Common myeloid progenitor, CD34-positive (primary cell): ENCODE measurements at regions not wholly inside any gene's neighbourhood (a gene's known extent, or its start where the extent isn't known, plus 50 kb on each side); places are given as distances from the start of the nearest gene placed in this dataset.
"Not testable (repeated sequence)": the region's sequence is repeated elsewhere in the genome, so short reads cannot be mapped to it uniquely, and the experiment has no call there.

Experiments
- CTCF ChIA-PET: fragments of 350-600 bp; sonication (Branson Sonifier 250); formaldehyde crosslinking; loops from one replicate; lab custom pipeline; 2021; ENCODE audit warnings: antibody characterized with exemption; lab: Charles Lee
- POLR2A ChIA-PET: fragments of 350-600 bp; sonication (Branson Sonifier 250); formaldehyde crosslinking; loops from one replicate; lab custom pipeline; 2021; ENCODE audit warnings: antibody characterized with exemption; lab: Charles Lee
- DNase-seq, 3 donors: peaks; one replicate each; pipeline versions ENCODE4 v3.0.0 to v3.0.0-alpha.2; 2013
- H3K27ac ChIP-seq, 2 experiments: 1 replicate in 1 of 2; 2 replicates in 1 of 2; pipeline ENCODE4 v1.7.0; 2013; ENCODE audit warnings: inconsistent platforms in 2 of 2, low read length in 2 of 2, mild to moderate bottlenecking in 2 of 2, low read depth in 1 of 2, moderate library complexity in 1 of 2; ENCODE audit not compliant: severe bottlenecking in 2 of 2, insufficient read depth in 1 of 2, poor library complexity in 1 of 2
- H3K27me3 ChIP-seq, 5 experiments: replicated peaks in 2 of 5; 1 replicate in 3 of 5; 2 replicates in 2 of 5; pipeline versions ENCODE4 v1.6.1 to v1.7.0; 2013; ENCODE audit warnings: low read length in 4 of 5, mild to moderate bottlenecking in 2 of 5, moderate library complexity in 2 of 5, inconsistent platforms in 1 of 5; ENCODE audit not compliant: insufficient read depth in 5 of 5, control insufficient read depth in 4 of 5
- H3K36me3 ChIP-seq, 4 experiments: 1 replicate in 2 of 4; 2 replicates in 2 of 4; pipeline versions ENCODE4 v1.6.1 to v1.7.0; 2013; ENCODE audit warnings: low read length in 3 of 4, control low read depth in 1 of 4, mild to moderate bottlenecking in 1 of 4; ENCODE audit not compliant: control insufficient read depth in 4 of 4, insufficient read depth in 4 of 4
- H3K4me1 ChIP-seq, 4 experiments: 1 replicate in 3 of 4; 2 replicates in 1 of 4; pipeline versions ENCODE4 v1.6.1 to v1.7.1; 2013; ENCODE audit warnings: low read length in 3 of 4, mild to moderate bottlenecking in 3 of 4, control low read depth in 1 of 4, inconsistent platforms in 1 of 4, moderate library complexity in 1 of 4; ENCODE audit not compliant: control insufficient read depth in 4 of 4, insufficient read depth in 4 of 4; ENCODE audit errors: control extremely low read depth in 1 of 4
- H3K4me3 ChIP-seq, 7 experiments: 1 replicate in 4 of 7; 2 replicates in 3 of 7; pipeline versions ENCODE4 v1.5.1 to v1.7.0; 2013; ENCODE audit warnings: mild to moderate bottlenecking in 7 of 7, low read length in 6 of 7, moderate library complexity in 6 of 7, inconsistent platforms in 2 of 7, low read depth in 2 of 7, control low read depth in 1 of 7; ENCODE audit not compliant: insufficient read depth in 4 of 7, control insufficient read depth in 1 of 7; ENCODE audit errors: extremely low read depth in 1 of 7
- H3K9me3 ChIP-seq, 5 experiments: 1 replicate in 4 of 5; 2 replicates in 1 of 5; pipeline versions ENCODE4 v1.6.1 to v1.7.1; 2013; ENCODE audit warnings: low read length in 4 of 5, mild to moderate bottlenecking in 2 of 5, inconsistent platforms in 1 of 5, low read depth in 1 of 5, moderate library complexity in 1 of 5; ENCODE audit not compliant: control insufficient read depth in 4 of 5, insufficient read depth in 2 of 5; ENCODE audit errors: control extremely low read depth in 1 of 5
- WGBS: methylation state at CpG from one replicate; pipeline ENCODE4 v1.1.5; 2013; ENCODE audit not compliant: insufficient coverage; 5-methylcytosine and 5-hydroxymethylcytosine counted together

DNA sequence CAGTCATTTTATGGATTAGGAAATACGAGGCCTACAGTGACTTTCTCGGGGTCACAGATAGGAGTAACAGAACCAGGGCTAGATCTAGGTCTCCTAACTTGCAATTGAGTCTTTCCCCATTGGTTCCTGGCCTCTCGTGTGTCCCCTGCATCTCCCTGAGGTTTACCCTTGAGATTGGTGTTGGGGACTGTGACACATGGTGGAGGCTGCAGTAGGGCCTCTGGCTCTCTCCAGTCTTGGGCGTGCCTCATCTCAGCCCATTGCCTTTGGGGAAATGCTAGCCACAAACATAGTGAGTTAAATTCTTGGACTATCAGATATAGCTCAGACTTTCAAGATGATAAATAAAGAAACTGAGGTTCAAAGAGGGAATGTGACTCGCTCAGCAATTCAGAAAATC is 212.1 kb downstream of the KCNRG start:
- Histone ChIP-seq H3K27me3 (no peaks in the 10 kb centered on the region), H3K4me3 (no peak overlapping the region), H3K27ac (no peak overlapping the region), H3K9me3 (peaks cover 0 to 1% (median 0%) of the 10 kb centered on the region in 5 experiments), H3K4me1 (peaks cover 0 to 16% (median 5%) of the 10 kb centered on the region in 4 experiments), H3K36me3 (no peaks in the 10 kb centered on the region)
- ChIA-PET POLR2A (no interaction called here), CTCF (no interaction called here)
- no peak for DNase-seq
- 100% methylated on average over 3 of the region's 5 CpGs for WGBS

DNA sequence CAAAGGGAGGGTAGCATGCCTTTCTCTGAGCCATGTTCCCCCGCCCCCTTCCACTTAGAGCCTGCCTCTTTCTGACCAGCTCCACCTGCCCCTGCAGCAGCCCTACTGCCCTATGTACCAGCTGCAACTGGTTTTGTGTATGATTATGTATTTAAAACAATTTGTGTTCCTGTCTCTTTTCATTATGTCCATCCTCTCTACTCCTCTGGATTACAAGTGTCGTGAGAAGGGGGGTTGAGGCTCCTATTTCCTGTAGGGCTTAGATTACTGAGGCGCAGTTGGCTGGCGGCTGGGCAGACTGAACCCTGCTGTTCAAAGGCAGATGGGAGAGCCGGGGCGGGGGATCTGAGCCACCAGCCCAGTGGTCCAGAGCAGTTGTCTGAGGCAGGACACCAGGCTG is 213.3 kb downstream of the KCNRG start:
- no peaks in the 10 kb centered on the region for H3K36me3 ChIP-seq
- peaks cover 0 to 3% (median 0%) of the 10 kb centered on the region in 5 experiments for H3K9me3 ChIP-seq
- H3K27ac ChIP-seq = no peak overlapping the region
- DNase-seq = no peak
- H3K27me3 ChIP-seq = no peaks in the 10 kb centered on the region
- POLR2A ChIA-PET = no interaction called here
- 100% methylated on average over 3 of the region's 6 CpGs for WGBS
- CTCF ChIA-PET = no interaction called here
- H3K4me1 ChIP-seq = peaks cover 0 to 16% (median 5%) of the 10 kb centered on the region in 4 experiments
- no peak overlapping the region for H3K4me3 ChIP-seq

DNA sequence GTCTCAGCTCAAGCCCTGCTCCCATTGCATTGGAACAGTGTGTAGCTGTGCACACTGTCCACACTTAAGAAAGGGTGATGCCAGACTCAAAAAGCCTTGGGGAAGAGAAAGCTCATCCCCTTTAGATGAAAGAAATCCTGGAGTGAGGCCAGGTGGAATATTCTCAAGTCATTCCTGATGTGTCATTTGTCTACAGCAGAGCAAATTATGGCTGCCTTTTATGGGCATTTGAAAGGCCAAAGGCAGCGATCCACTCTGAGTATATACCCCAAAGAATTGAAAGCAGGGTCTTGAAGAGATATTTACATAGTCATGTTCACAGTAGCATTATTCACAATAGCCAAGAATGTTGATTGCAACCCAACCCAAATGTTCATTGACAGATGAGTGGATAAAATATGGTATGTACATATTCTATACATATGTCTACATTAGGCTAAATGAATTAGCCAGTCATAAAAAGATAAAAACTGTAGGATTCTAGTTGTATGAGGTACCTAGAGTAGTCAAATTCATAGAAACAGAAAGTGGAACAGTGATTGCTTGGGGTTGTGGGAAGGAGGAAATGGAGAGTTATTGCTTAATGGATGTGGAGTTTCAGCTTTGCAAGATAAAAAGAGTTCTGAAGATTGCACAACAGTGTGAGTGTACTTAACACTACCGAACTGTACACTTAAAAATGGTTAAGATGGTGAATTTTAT is 214.9 kb downstream of the KCNRG start:
- H3K4me3 ChIP-seq = no peak overlapping the region
- ChIA-PET POLR2A (no interaction called here), CTCF (no interaction called here)
- WGBS = no CpG with 5 or more reads among the region's 2 CpGs
- H3K27me3 ChIP-seq = no peaks in the 10 kb centered on the region
- peak; percentile 22 to 72 (median 63) for DNase-seq
- no peak overlapping the region for H3K27ac ChIP-seq
- H3K4me1 ChIP-seq = peaks cover 0 to 16% (median 5%) of the 10 kb centered on the region in 4 experiments
- H3K9me3 ChIP-seq = peaks cover 0 to 3% (median 0%) of the 10 kb centered on the region in 5 experiments
- no peaks in the 10 kb centered on the region for H3K36me3 ChIP-seq

- no peak overlapping the region for H3K4me3 ChIP-seq
- ChIA-PET CTCF (no interaction called here), POLR2A (no interaction called here)
- no peaks in the 10 kb centered on the region for H3K27me3 ChIP-seq
- peaks cover 0 to 16% (median 5%) of the 10 kb centered on the region in 4 experiments for H3K4me1 ChIP-seq
- H3K27ac ChIP-seq = no peak overlapping the region
- WGBS = 95% methylated on average over 2 of the region's 2 CpGs
- H3K9me3 ChIP-seq = peaks cover 0 to 3% (median 0%) of the 10 kb centered on the region in 5 experiments
- DNase-seq = no peak
- H3K36me3 ChIP-seq = no peaks in the 10 kb centered on the region
These were observed 215.4 kb downstream of the KCNRG start for GRCh38 chr13:50230662-50230978.

DNA sequence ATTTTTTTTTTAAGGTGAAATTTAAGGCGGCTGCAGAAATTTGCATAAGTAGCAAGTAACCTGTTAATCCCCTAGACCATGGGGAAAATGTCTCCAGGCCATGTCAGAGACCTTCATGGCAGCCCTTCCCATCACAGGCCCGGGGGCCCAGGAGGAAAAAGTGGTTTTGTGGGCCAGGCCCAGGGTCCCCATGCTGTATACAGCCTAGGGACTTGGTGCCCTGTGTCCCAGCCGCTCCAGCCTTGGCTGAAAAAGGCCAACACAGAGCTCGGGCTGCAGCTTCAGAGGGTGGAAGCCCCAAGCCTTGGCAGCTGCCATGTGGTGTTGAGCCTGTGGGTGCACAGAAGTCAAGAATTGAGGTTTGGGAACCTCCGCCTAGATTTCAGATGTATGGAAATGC is 218.3 kb downstream of the KCNRG start:
- DNase-seq, H3K27me3 ChIP-seq, POLR2A ChIA-PET, H3K9me3 ChIP-seq, H3K36me3 ChIP-seq, H3K4me3 ChIP-seq, H3K27ac ChIP-seq, CTCF ChIA-PET: not testable (repeated sequence)
- 97% methylated on average over 5 of the region's 5 CpGs for WGBS
- peaks cover 0 to 16% (median 5%) of the 10 kb centered on the region in 4 experiments for H3K4me1 ChIP-seq

DNA sequence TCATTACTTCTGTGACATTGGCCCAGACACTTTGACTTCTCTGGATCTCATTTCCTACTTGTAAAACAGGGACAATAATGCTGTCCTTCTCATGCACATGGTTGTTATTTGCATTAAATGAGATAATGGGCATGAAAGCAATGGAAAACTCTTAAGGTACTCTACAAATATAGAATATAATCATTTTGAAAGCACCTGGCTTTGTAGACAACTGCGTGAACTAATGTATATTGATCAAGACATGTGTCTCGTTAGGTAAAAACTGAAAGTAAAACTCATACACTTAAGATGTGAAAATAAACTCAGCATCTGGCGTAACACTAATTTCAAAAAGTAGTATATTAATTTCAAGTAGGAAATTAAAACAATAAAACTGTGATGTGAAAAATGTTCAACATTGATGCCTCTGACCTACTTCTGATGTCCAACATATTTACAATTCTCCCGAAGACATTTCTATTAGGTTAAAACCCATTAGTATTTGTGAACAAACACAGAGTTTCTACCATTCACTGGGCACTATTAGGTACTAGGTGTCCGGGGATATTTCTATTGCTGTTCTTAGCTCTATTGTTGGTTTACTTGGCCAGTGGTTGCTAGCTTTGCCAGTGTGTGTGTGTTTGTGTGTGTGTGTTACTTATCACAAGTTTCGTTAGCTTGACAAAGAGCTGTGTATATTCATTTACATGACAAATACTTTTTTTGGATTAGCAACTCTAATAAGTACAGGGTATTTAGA is 220.5 kb downstream of the KCNRG start:
- POLR2A ChIA-PET = no interaction called here
- Histone ChIP-seq H3K4me1 (peaks cover 0 to 4% (median 0%) of the 10 kb centered on the region in 4 experiments), H3K36me3 (no peaks in the 10 kb centered on the region), H3K4me3 (no peak overlapping the region), H3K27ac (no peak overlapping the region), H3K27me3 (no peaks in the 10 kb centered on the region), H3K9me3 (peaks cover 0 to 3% (median 0%) of the 10 kb centered on the region in 5 experiments)
- no CpG with 5 or more reads among the region's 6 CpGs for WGBS
- CTCF ChIA-PET = no interaction called here
- DNase-seq = no peak

DNA sequence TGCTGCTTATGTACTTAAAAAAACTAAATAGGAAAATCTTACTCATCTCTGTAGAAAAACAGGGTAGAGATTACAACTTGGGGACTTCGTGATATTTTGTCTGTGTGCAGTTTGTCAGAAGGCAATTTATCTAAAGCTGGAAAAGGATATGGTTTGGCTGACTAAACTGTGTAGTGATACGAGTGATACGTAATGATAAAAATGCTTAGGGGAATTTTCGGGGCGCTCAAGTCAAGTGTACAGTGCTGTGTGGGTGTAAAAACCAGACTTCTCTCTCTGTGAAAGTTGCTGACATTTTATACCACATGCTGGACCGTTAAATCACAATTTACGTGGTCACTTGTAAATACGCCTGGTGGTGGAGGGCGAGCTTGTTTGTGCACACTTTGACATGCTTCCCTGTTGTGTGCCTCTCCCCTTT is 221.7 kb downstream of the KCNRG start:
- CTCF ChIA-PET = no interaction called here
- Histone ChIP-seq H3K4me3 (no peak overlapping the region), H3K4me1 (no peaks in the 10 kb centered on the region), H3K36me3 (no peaks in the 10 kb centered on the region), H3K27me3 (no peaks in the 10 kb centered on the region), H3K9me3 (peaks cover 0 to 3% (median 0%) of the 10 kb centered on the region in 5 experiments), H3K27ac (no peak overlapping the region)
- no peak for DNase-seq
- POLR2A ChIA-PET = no interaction called here
- WGBS = 94% methylated on average over 8 of the region's 9 CpGs
